ENCODE measurements at regions not wholly inside any gene's neighbourhood (a gene's known extent, or its start where the extent isn't known, plus 50 kb on each side); places are given as distances from the start of the nearest gene placed in this dataset.

- TF ChIP-seq CTCF (IDR thresholded peaks at IDR 0.05): no peak
- no peak for TF ChIP-seq EZH2phosphoT487 (IDR thresholded peaks at IDR 0.05; ENCODE audit: borderline replicate concordance, low read depth)
- no peak for TF ChIP-seq MAX (IDR thresholded peaks at IDR 0.05; ENCODE audit: low read depth)
- no peak for TF ChIP-seq REST (IDR thresholded peaks at IDR 0.05; ENCODE audit: low read depth, low read length)
- no peak for TF ChIP-seq RXRA (IDR thresholded peaks at IDR 0.05; ENCODE audit: borderline replicate concordance, low read depth)
- TF ChIP-seq USF2 (IDR thresholded peaks at IDR 0.05; ENCODE audit: borderline replicate concordance, low read depth, low read length): no peak
- TF ChIP-seq ELF1 (IDR thresholded peaks at IDR 0.05): no peak
- no peak for TF ChIP-seq SIN3A (IDR thresholded peaks at IDR 0.05; ENCODE audit: borderline replicate concordance, low read depth, low read length)
- TF ChIP-seq EP300 (IDR thresholded peaks at IDR 0.05; ENCODE audit: borderline replicate concordance in 1 of 2, low read depth in 1 of 2, low read length in 1 of 2): no peak
- no peak for TF ChIP-seq NRF1 (IDR thresholded peaks at IDR 0.05; ENCODE audit: low read depth, low read length)
Measured at GRCh38 chr13:31880851-31881494, 141.6 kb downstream of the RXFP2 start.
